ENCODE measurements at regions not wholly inside any gene's neighbourhood (a gene's known extent, or its start where the extent isn't known, plus 50 kb on each side); places are given as distances from the start of the nearest gene placed in this dataset.

DNA sequence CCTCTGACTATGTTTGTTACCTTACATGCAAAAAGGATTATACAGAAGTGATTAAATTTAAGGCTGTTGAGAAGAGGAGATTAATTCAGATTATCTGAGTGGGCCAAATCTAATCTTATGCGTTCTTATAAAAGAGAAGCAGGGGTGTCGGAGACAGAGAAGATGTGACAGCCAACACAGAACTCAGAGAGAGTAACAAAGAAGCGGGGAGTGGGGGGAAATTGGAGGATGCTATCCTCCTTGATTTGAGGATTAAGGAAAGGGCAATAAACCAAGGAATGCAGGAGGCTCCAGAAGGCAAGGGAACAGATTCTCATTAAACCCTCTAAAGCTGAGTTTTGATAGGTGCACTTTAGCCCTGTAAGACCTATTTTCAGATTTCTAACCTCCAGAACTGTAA lies 291.3 kb upstream of the REG3G start:
- no peak overlapping the region for H3K27ac ChIP-seq (replicated peaks)
- DNase-seq (ENCODE audit: low read depth in 1 of 2, low spot score in 1 of 2): no peak
- TF ChIP-seq SPI1 (IDR thresholded peaks at IDR 0.05; ENCODE audit: borderline replicate concordance, low read depth): no peak
- TF ChIP-seq, protein P1, sequence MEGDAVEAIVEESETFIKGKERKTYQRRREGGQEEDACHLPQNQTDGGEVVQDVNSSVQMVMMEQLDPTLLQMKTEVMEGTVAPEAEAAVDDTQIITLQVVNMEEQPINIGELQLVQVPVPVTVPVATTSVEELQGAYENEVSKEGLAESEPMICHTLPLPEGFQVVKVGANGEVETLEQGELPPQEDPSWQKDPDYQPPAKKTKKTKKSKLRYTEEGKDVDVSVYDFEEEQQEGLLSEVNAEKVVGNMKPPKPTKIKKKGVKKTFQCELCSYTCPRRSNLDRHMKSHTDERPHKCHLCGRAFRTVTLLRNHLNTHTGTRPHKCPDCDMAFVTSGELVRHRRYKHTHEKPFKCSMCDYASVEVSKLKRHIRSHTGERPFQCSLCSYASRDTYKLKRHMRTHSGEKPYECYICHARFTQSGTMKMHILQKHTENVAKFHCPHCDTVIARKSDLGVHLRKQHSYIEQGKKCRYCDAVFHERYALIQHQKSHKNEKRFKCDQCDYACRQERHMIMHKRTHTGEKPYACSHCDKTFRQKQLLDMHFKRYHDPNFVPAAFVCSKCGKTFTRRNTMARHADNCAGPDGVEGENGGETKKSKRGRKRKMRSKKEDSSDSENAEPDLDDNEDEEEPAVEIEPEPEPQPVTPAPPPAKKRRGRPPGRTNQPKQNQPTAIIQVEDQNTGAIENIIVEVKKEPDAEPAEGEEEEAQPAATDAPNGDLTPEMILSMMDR (IDR thresholded peaks at IDR 0.05; ENCODE audit: insufficient read depth, low read length): no peak
- TF ChIP-seq POLR2AphosphoS5 (IDR thresholded peaks at IDR 0.05; ENCODE audit: low read depth): no peak
- TF ChIP-seq, protein P2, sequence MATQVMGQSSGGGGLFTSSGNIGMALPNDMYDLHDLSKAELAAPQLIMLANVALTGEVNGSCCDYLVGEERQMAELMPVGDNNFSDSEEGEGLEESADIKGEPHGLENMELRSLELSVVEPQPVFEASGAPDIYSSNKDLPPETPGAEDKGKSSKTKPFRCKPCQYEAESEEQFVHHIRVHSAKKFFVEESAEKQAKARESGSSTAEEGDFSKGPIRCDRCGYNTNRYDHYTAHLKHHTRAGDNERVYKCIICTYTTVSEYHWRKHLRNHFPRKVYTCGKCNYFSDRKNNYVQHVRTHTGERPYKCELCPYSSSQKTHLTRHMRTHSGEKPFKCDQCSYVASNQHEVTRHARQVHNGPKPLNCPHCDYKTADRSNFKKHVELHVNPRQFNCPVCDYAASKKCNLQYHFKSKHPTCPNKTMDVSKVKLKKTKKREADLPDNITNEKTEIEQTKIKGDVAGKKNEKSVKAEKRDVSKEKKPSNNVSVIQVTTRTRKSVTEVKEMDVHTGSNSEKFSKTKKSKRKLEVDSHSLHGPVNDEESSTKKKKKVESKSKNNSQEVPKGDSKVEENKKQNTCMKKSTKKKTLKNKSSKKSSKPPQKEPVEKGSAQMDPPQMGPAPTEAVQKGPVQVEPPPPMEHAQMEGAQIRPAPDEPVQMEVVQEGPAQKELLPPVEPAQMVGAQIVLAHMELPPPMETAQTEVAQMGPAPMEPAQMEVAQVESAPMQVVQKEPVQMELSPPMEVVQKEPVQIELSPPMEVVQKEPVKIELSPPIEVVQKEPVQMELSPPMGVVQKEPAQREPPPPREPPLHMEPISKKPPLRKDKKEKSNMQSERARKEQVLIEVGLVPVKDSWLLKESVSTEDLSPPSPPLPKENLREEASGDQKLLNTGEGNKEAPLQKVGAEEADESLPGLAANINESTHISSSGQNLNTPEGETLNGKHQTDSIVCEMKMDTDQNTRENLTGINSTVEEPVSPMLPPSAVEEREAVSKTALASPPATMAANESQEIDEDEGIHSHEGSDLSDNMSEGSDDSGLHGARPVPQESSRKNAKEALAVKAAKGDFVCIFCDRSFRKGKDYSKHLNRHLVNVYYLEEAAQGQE (IDR thresholded peaks at IDR 0.05; ENCODE audit: insufficient replicate concordance, low read depth): no peak
- TF ChIP-seq GABPA (IDR thresholded peaks at IDR 0.05; ENCODE audit: low read depth): no peak
- H3K4me3 ChIP-seq (replicated peaks; ENCODE audit: insufficient read depth, low read length): no peak overlapping the region
- no peaks in the 10 kb centered on the region for H3K27me3 ChIP-seq (ENCODE audit: insufficient read depth, poor library complexity, severe bottlenecking)

DNA sequence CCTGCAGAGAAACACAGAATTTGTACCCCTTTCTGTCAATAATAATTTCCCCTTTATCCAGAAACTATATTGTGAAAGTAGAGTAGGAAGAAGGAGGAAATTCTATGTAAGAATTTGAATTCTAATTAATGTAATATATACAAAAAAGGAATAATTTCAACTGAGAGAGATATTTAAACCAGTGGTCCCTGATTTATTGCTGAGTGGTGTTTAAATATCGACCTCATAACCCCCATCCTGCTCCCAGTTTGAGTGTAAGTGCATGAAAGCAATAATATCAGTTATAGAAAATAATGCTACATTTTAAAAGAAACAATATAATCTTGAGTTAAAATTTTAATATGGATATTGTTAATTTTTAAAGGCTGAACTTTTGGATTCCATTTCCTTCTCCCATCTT lies 286.2 kb upstream of the REG3G start:
- Histone ChIP-seq H3K4me3 (replicated peaks; ENCODE audit: insufficient read depth, low read length) (no peak overlapping the region), H3K27ac (replicated peaks) (no peak overlapping the region), H3K27me3 (ENCODE audit: insufficient read depth, poor library complexity, severe bottlenecking) (no peaks in the 10 kb centered on the region)
- TF ChIP-seq, protein P1 (IDR thresholded peaks at IDR 0.05; ENCODE audit: insufficient read depth, low read length): no peak
- TF ChIP-seq SPI1 (IDR thresholded peaks at IDR 0.05; ENCODE audit: borderline replicate concordance, low read depth) (no peak), POLR2AphosphoS5 (IDR thresholded peaks at IDR 0.05; ENCODE audit: low read depth) (no peak), GABPA (IDR thresholded peaks at IDR 0.05; ENCODE audit: low read depth) (no peak)
- TF ChIP-seq, protein P2 (IDR thresholded peaks at IDR 0.05; ENCODE audit: insufficient replicate concordance, low read depth): no peak
- no peak for DNase-seq (ENCODE audit: low read depth in 1 of 2, low spot score in 1 of 2)

DNA sequence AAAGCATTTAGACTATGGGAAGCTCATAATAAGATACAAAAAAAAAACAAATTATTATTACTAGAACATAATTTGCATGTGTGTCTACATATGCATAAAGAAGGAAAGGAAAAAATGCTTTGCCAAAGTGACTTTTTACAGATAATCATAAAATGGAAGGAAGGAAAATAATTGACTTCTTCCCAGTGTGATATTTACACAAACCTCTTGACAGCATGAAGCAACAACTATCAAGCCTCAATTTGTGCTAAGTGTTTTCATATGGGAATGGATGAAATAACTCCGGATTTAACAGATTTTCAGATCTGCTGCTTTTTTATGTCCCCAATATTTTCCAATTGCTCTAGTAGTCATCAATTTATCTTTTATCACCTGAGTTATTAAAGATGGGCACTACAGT lies 275.9 kb upstream of the REG3G start:
- Histone ChIP-seq H3K27ac (replicated peaks) (no peak overlapping the region), H3K4me3 (replicated peaks; ENCODE audit: insufficient read depth, low read length) (no peak overlapping the region), H3K27me3 (ENCODE audit: insufficient read depth, poor library complexity, severe bottlenecking) (no peaks in the 10 kb centered on the region)
- TF ChIP-seq, protein P2 (IDR thresholded peaks at IDR 0.05; ENCODE audit: insufficient replicate concordance, low read depth): no peak
- TF ChIP-seq GABPA (IDR thresholded peaks at IDR 0.05; ENCODE audit: low read depth): no peak
- TF ChIP-seq, protein P1 (IDR thresholded peaks at IDR 0.05; ENCODE audit: insufficient read depth, low read length): no peak
- TF ChIP-seq POLR2AphosphoS5 (IDR thresholded peaks at IDR 0.05; ENCODE audit: low read depth): no peak
- no peak for TF ChIP-seq SPI1 (IDR thresholded peaks at IDR 0.05; ENCODE audit: borderline replicate concordance, low read depth)
- DNase-seq (ENCODE audit: low read depth in 1 of 2, low spot score in 1 of 2): no peak
